ENCODE measurements at regions not wholly inside any gene's neighbourhood (a gene's known extent, or its start where the extent isn't known, plus 50 kb on each side); places are given as distances from the start of the nearest gene placed in this dataset.
"Not testable (repeated sequence)": the region's sequence is repeated elsewhere in the genome, so short reads cannot be mapped to it uniquely, and the experiment has no call there.

DNA sequence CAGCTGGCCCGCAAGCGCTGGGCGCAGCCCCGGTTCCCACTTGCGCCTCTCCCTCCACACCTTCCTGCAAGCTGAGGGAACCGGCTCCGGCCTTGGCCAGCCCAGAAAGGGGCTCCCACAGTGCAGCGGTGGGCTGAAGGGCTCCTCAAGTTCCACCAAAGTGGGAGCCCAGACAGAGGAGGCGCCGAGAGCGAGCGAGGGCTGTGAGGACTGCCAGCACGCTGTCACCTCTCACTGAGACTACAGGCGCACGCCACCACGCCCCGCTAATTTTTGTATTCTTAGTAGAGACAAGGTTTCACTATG lies 103.3 kb upstream of the KMT2C start:
- TF ChIP-seq, protein P1, sequence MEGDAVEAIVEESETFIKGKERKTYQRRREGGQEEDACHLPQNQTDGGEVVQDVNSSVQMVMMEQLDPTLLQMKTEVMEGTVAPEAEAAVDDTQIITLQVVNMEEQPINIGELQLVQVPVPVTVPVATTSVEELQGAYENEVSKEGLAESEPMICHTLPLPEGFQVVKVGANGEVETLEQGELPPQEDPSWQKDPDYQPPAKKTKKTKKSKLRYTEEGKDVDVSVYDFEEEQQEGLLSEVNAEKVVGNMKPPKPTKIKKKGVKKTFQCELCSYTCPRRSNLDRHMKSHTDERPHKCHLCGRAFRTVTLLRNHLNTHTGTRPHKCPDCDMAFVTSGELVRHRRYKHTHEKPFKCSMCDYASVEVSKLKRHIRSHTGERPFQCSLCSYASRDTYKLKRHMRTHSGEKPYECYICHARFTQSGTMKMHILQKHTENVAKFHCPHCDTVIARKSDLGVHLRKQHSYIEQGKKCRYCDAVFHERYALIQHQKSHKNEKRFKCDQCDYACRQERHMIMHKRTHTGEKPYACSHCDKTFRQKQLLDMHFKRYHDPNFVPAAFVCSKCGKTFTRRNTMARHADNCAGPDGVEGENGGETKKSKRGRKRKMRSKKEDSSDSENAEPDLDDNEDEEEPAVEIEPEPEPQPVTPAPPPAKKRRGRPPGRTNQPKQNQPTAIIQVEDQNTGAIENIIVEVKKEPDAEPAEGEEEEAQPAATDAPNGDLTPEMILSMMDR (IDR thresholded peaks at IDR 0.05): not testable (repeated sequence)
- TF ChIP-seq POLR2AphosphoS5, POLR2A (IDR thresholded peaks at IDR 0.05): not testable (repeated sequence)

Measured in gastroesophageal sphincter (tissue), 3 donors.